H1 (cell line): ENCODE measurements at regions not wholly inside any gene's neighbourhood (a gene's known extent, or its start where the extent isn't known, plus 50 kb on each side); places are given as distances from the start of the nearest gene placed in this dataset.
"Not testable (repeated sequence)": the region's sequence is repeated elsewhere in the genome, so short reads cannot be mapped to it uniquely, and the experiment has no call there.

ENCODE experiments used
- CTCF ChIA-PET: fragments of 300-600 bp; sonication (Branson Sonifier 250); formaldehyde crosslinking; loops from one replicate; lab custom pipeline; 2021; ENCODE audit not compliant: partially characterized antibody; lab: Charles Lee
- POLR2A ChIA-PET: fragments of 300-600 bp; sonication (Branson Sonifier 250); formaldehyde crosslinking; loops from one replicate; lab custom pipeline; 2021; ENCODE audit warnings: inconsistent platforms; ENCODE audit not compliant: partially characterized antibody; lab: Charles Lee
- DNase-seq, 2 experiments: peaks; one replicate each; pipeline versions ENCODE4 v3.0.0 to v3.0.0-alpha.2; 2010 to 2022; ENCODE audit warnings: low spot score in 2 of 2, low read depth in 1 of 2, mixed read lengths in 1 of 2
- FAIRE-seq: peaks from 2 replicates; lab custom pipeline; 2011; peaks lifted over from hg19 to GRCh38; lab: Jason Lieb, UNC
- H2AFZ ChIP-seq: 2 replicates; pipeline ENCODE4 v1.8.1; 2012; ENCODE audit warnings: low read length, inconsistent platforms
- H2AK5ac ChIP-seq: 2 replicates; pipeline ENCODE4 v1.6.1; 2013; ENCODE audit warnings: low read depth, low read length
- H2BK120ac ChIP-seq: replicated peaks from 2 replicates; pipeline ENCODE3; 2013; ENCODE audit warnings: low read depth, low read length, inconsistent platforms
- H2BK12ac ChIP-seq: 2 replicates; pipeline ENCODE4 v1.6.1; 2013; ENCODE audit warnings: low read depth, low read length
- H2BK15ac ChIP-seq: 2 replicates; pipeline ENCODE4 v1.6.1; 2013; ENCODE audit warnings: low read length
- H2BK20ac ChIP-seq: 2 replicates; pipeline ENCODE4 v1.6.1; 2013; ENCODE audit warnings: low read length
- H2BK5ac ChIP-seq: 2 replicates; pipeline ENCODE4 v1.6.1; 2013; ENCODE audit warnings: low read depth, low read length
- H3K14ac ChIP-seq: 2 replicates; pipeline ENCODE4 v1.6.1; 2013; ENCODE audit warnings: inconsistent platforms; ENCODE audit not compliant: insufficient read length
- H3K18ac ChIP-seq: 2 replicates; pipeline ENCODE4 v1.6.1; 2013; ENCODE audit warnings: low read length; ENCODE audit errors: extremely low read depth
- H3K23ac ChIP-seq: 2 replicates; pipeline ENCODE4 v1.6.1; 2013; ENCODE audit warnings: inconsistent platforms; ENCODE audit not compliant: insufficient read length
- H3K23me2 ChIP-seq: 2 replicates; pipeline ENCODE4 v1.6.1; 2013; ENCODE audit warnings: low read depth, low read length
- H3K27ac ChIP-seq: 2 replicates; pipeline ENCODE4 v1.6.1; 2011; ENCODE audit warnings: low read depth, low read length, inconsistent platforms
- H3K27me3 ChIP-seq, 4 experiments: replicated peaks in 1 of 4; 1 replicate in 1 of 4; 2 replicates in 3 of 4; pipeline versions ENCODE4 v1.6.1 to v1.8.1; 2011 to 2013; ENCODE audit warnings: low read length in 3 of 4, mild to moderate bottlenecking in 3 of 4, inconsistent platforms in 2 of 4, mixed read lengths in 2 of 4, moderate library complexity in 1 of 4; ENCODE audit not compliant: control insufficient read depth in 3 of 4, insufficient read depth in 3 of 4; ENCODE audit errors: extremely low read depth in 1 of 4
- H3K36me3 ChIP-seq, 4 experiments: 2 replicates each; pipeline versions ENCODE4 v1.6.1 to v1.8.1; 2011 to 2013; ENCODE audit warnings: mild to moderate bottlenecking in 4 of 4, low read length in 3 of 4, moderate library complexity in 2 of 4, control low read depth in 1 of 4, inconsistent platforms in 1 of 4; ENCODE audit not compliant: insufficient read depth in 4 of 4, control insufficient read depth in 2 of 4
- H3K4ac ChIP-seq: replicated peaks from 2 replicates; pipeline ENCODE3; 2013; ENCODE audit warnings: low read length, low read depth, mixed read lengths, inconsistent platforms; ENCODE audit not compliant: insufficient read length
- H3K4me1 ChIP-seq, 4 experiments: replicated peaks in 1 of 4; 1 replicate in 1 of 4; 2 replicates in 3 of 4; pipeline versions ENCODE4 v1.6.1 to v1.8.1; 2011 to 2013; ENCODE audit warnings: low read length in 3 of 4, inconsistent platforms in 2 of 4, mixed read lengths in 1 of 4; ENCODE audit not compliant: insufficient read depth in 4 of 4, control insufficient read depth in 3 of 4
- H3K4me2 ChIP-seq, 2 experiments: 2 replicates each; pipeline versions ENCODE4 v1.6.1 to v1.8.1; 2011 to 2013; ENCODE audit warnings: low read depth in 2 of 2, low read length in 2 of 2, control low read depth in 1 of 2, inconsistent platforms in 1 of 2, mild to moderate bottlenecking in 1 of 2; ENCODE audit not compliant: insufficient read depth in 1 of 2
- H3K4me3 ChIP-seq, 4 experiments: fragments of 200-600, 300-600 bp in 1 of 4; sonication (generic), shearing (Covaris generic), sonication (Bioruptor Twin) in 1 of 4; 2 replicates each; pipeline versions ENCODE4 v1.5.1 to v1.8.1; 2011 to 2016; ENCODE audit warnings: low read length in 4 of 4, low read depth in 3 of 4, control low read depth in 2 of 4, inconsistent platforms in 2 of 4, mild to moderate bottlenecking in 2 of 4, mixed read lengths in 1 of 4, moderate library complexity in 1 of 4; ENCODE audit not compliant: insufficient read depth in 2 of 4; ENCODE audit errors: extremely low read depth in 1 of 4
- H3K56ac ChIP-seq: replicated peaks from 2 replicates; pipeline ENCODE3; 2013; ENCODE audit warnings: low read depth, mild to moderate bottlenecking, mixed read lengths, low read length, inconsistent platforms; ENCODE audit not compliant: insufficient read length
- H3K79me1 ChIP-seq: 2 replicates; pipeline ENCODE4 v1.6.1; 2013; ENCODE audit warnings: low read depth, low read length, control low read depth
- H3K79me2 ChIP-seq, 2 experiments: 2 replicates each; pipeline versions ENCODE4 v1.6.1 to v1.8.1; 2012 to 2013; ENCODE audit warnings: low read length in 2 of 2, mild to moderate bottlenecking in 2 of 2, inconsistent platforms in 1 of 2; ENCODE audit not compliant: insufficient read depth in 2 of 2, control insufficient read depth in 1 of 2
- H3K9ac ChIP-seq, 4 experiments: replicated peaks in 1 of 4; 1 replicate in 1 of 4; 2 replicates in 3 of 4; pipeline versions ENCODE4 v1.6.1 to v1.8.1; 2011 to 2013; ENCODE audit warnings: low read depth in 3 of 4, low read length in 3 of 4, control low read depth in 2 of 4, mild to moderate bottlenecking in 2 of 4, moderate library complexity in 2 of 4, inconsistent platforms in 1 of 4; ENCODE audit errors: extremely low read depth in 1 of 4
- H3K9me3 ChIP-seq, 2 experiments: 2 replicates each; pipeline versions ENCODE4 v1.6.1 to v1.8.1; 2012 to 2013; ENCODE audit warnings: mild to moderate bottlenecking in 2 of 2, moderate library complexity in 2 of 2, control low read depth in 1 of 2, inconsistent platforms in 1 of 2, low read depth in 1 of 2, low read length in 1 of 2, mixed read lengths in 1 of 2; ENCODE audit not compliant: insufficient read depth in 2 of 2
- H4K20me1 ChIP-seq, 2 experiments: replicated peaks in 1 of 2; 2 replicates each; pipeline versions ENCODE3 to v1.8.1; 2011 to 2013; ENCODE audit warnings: inconsistent platforms in 2 of 2, low read length in 2 of 2, mild to moderate bottlenecking in 1 of 2; ENCODE audit not compliant: insufficient read depth in 2 of 2, control insufficient read depth in 1 of 2
- H4K5ac ChIP-seq: 2 replicates; pipeline ENCODE4 v1.6.1; 2013; ENCODE audit warnings: low read length, low read depth, mixed read lengths, inconsistent platforms; ENCODE audit not compliant: insufficient read length
- H4K8ac ChIP-seq: 2 replicates; pipeline ENCODE4 v1.8.0; 2013; ENCODE audit warnings: mild to moderate bottlenecking, moderate library complexity, low read length, inconsistent platforms; ENCODE audit not compliant: insufficient read depth; ENCODE audit errors: extremely low read depth
- H4K91ac ChIP-seq: replicated peaks from 2 replicates; pipeline ENCODE3; 2013; ENCODE audit warnings: low read length, mixed read lengths, inconsistent platforms; ENCODE audit not compliant: insufficient read length
- WGBS, 2 experiments: shearing (Covaris generic) in 1 of 2; methylation state at CpG; one replicate each; pipeline versions ENCODE4 v1.1.6 to v1.1.7; 2013 to 2015; ENCODE audit warnings: low lambda C conversion rate in 2 of 2, mixed read lengths in 2 of 2, inconsistent platforms in 1 of 2, low coverage in 1 of 2, missing lambda C conversion rate in 1 of 2; ENCODE audit not compliant: insufficient replicate concordance in 2 of 2, insufficient coverage in 1 of 2, insufficient read length in 1 of 2; ENCODE audit errors: extremely low coverage in 1 of 2, missing lambda C conversion rate in 1 of 2; 5-methylcytosine and 5-hydroxymethylcytosine counted together

- H3K4ac ChIP-seq, POLR2A ChIA-PET: not testable (repeated sequence)
Observed at GRCh38 chr1:120489217-120489616, 74.4 kb downstream of the NBPF8 start.

DNA sequence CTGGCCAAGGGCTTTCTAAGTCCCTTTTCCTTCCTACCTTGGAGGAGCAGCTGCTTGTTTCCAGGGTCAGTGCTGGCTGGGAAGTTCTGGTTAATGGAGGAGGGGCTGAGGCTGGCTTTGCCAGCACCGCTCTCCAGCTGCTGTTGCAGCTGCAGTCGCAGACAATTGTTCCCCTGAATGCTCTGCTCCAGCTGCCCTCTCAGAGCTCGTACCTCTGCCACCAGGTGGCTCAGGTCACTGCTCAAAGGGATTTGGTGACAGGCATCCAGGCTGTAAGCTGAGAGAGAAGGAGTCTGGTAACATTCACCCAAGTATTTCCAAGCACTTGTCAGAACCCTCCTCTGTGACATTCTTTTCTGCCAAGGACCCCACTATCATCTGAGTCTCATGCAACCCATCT, 82.3 kb downstream of the NBPF8 start:
- not testable (repeated sequence) for H3K4me3 ChIP-seq, FAIRE-seq
- WGBS, 2 experiments, result no CpG with 5 or more reads among the region's 3 CpGs

More at GRCh38 chr1:120489217-120489616, 74.4 kb downstream of the NBPF8 start:
- H3K14ac ChIP-seq, H3K36me3 ChIP-seq, H3K23ac ChIP-seq, H2BK20ac ChIP-seq, H3K4me3 ChIP-seq, H3K9me3 ChIP-seq, H4K91ac ChIP-seq, H4K8ac ChIP-seq, H4K20me1 ChIP-seq, FAIRE-seq, H3K27ac ChIP-seq, H3K9ac ChIP-seq, H3K56ac ChIP-seq, H2BK120ac ChIP-seq, H4K5ac ChIP-seq, CTCF ChIA-PET, H3K79me1 ChIP-seq, DNase-seq, H2BK12ac ChIP-seq, H3K27me3 ChIP-seq, H3K18ac ChIP-seq, H2AFZ ChIP-seq, H3K4me2 ChIP-seq, H2AK5ac ChIP-seq, H2BK5ac ChIP-seq, H3K23me2 ChIP-seq, H2BK15ac ChIP-seq, H3K4me1 ChIP-seq, H3K79me2 ChIP-seq: not testable (repeated sequence)
- WGBS, 2 experiments, result 95% methylated on average over 8 of the region's 8 CpGs; no CpG with 5 or more reads in 1 of the 2 experiments

More for the DNA sequence above, 82.3 kb downstream of the NBPF8 start:
- H3K14ac ChIP-seq, H3K9ac ChIP-seq, H2AFZ ChIP-seq, H2AK5ac ChIP-seq, H4K20me1 ChIP-seq, DNase-seq, H2BK15ac ChIP-seq, H3K79me1 ChIP-seq, H3K79me2 ChIP-seq, H3K4me1 ChIP-seq, H3K4me2 ChIP-seq, H2BK120ac ChIP-seq, H3K23me2 ChIP-seq, H4K8ac ChIP-seq, H3K9me3 ChIP-seq, H3K27ac ChIP-seq, POLR2A ChIA-PET, H2BK20ac ChIP-seq, H3K27me3 ChIP-seq, H2BK5ac ChIP-seq, H4K91ac ChIP-seq, H3K23ac ChIP-seq, CTCF ChIA-PET, H2BK12ac ChIP-seq, H3K56ac ChIP-seq, H3K18ac ChIP-seq, H3K36me3 ChIP-seq, H4K5ac ChIP-seq, H3K4ac ChIP-seq: not testable (repeated sequence)
